Activated CD8-positive, alpha-beta T cell treated with anti-CD3 and anti-CD28 coated beads for 36 hours (primary cell): ENCODE measurements at regions not wholly inside any gene's neighbourhood (a gene's known extent, or its start where the extent isn't known, plus 50 kb on each side); places are given as distances from the start of the nearest gene placed in this dataset.

ENCODE experiments used
- ATAC-seq: fragments of 200-7000 bp; cut with Tn5 transposase; one replicate; pipeline ENCODE4 v1.10.0; 2021; ENCODE audit warnings: mild to moderate bottlenecking, moderate library complexity
- CTCF ChIA-PET: fragments of 350-600 bp; sonication (Branson Sonifier 250); formaldehyde crosslinking; loops from one replicate; lab custom pipeline; 2021; ENCODE audit warnings: antibody characterized with exemption; lab: Charles Lee
- POLR2A ChIA-PET: fragments of 350-600 bp; sonication (Branson Sonifier 250); formaldehyde crosslinking; loops from one replicate; lab custom pipeline; 2021; ENCODE audit warnings: antibody characterized with exemption; lab: Charles Lee
- DNase-seq: peaks from one replicate; pipeline ENCODE4 v3.0.0-alpha.2; 2020
- H3K27ac Mint-ChIP-seq: one replicate; pipeline ENCODE4 v1.8.0; 2021; ENCODE audit warnings: mild to moderate bottlenecking, mixed read lengths
- H3K27me3 Mint-ChIP-seq: one replicate; pipeline ENCODE4 v1.8.0; 2021; ENCODE audit warnings: mixed read lengths
- H3K36me3 Mint-ChIP-seq: one replicate; pipeline ENCODE4 v1.8.0; 2021; ENCODE audit warnings: low read depth, mixed read lengths
- H3K4me1 Mint-ChIP-seq: one replicate; pipeline ENCODE4 v1.8.0; 2021; ENCODE audit warnings: low read depth, mixed read lengths
- H3K4me3 Mint-ChIP-seq: one replicate; pipeline ENCODE4 v1.8.0; 2021; ENCODE audit warnings: mild to moderate bottlenecking, moderate library complexity, mixed read lengths
- H3K9me3 Mint-ChIP-seq: one replicate; pipeline ENCODE4 v1.8.0; 2021; ENCODE audit warnings: mixed read lengths
- CTCF ChIP-seq: fragments of 200-600 bp; IDR thresholded peaks from one replicate; pipeline ENCODE4 v1.8.0; 2022; ENCODE audit warnings: antibody characterized with exemption, mild to moderate bottlenecking
- intact Hi-C: fragments of 100-400 bp; cut with micrococcal nuclease; formaldehyde crosslinking; loops from one replicate; pipeline ENCODE4 v1.10.0; 2022

- no peaks in the 10 kb centered on the region for H3K4me1 Mint-ChIP-seq
- H3K36me3 Mint-ChIP-seq = no peaks in the 10 kb centered on the region
- ATAC-seq = no peak
- no peak for DNase-seq
- CTCF ChIA-PET = no interaction called here
- H3K27ac Mint-ChIP-seq = no peak overlapping the region
- intact Hi-C loops = no loop called here
- no peaks in the 10 kb centered on the region for H3K9me3 Mint-ChIP-seq
- POLR2A ChIA-PET = no interaction called here
- no peak overlapping the region for H3K4me3 Mint-ChIP-seq
- H3K27me3 Mint-ChIP-seq = no peaks in the 10 kb centered on the region
- no peak for TF ChIP-seq CTCF
These were observed 107.1 kb upstream of the TCF4 start for GRCh38 chr18:55695091-55695490.

GRCh38 chr18:55694291-55694690 lies 106.3 kb upstream of the TCF4 start:
- H3K4me1 Mint-ChIP-seq = no peaks in the 10 kb centered on the region
- H3K27ac Mint-ChIP-seq = no peak overlapping the region
- ATAC-seq (no peak), DNase-seq (no peak)
- no peaks in the 10 kb centered on the region for H3K9me3 Mint-ChIP-seq
- no peaks in the 10 kb centered on the region for H3K36me3 Mint-ChIP-seq
- no peaks in the 10 kb centered on the region for H3K27me3 Mint-ChIP-seq
- no peak overlapping the region for H3K4me3 Mint-ChIP-seq
- intact Hi-C loops = no loop called here
- CTCF ChIA-PET = no interaction called here
- POLR2A ChIA-PET = no interaction called here
- TF ChIP-seq CTCF = no peak

GRCh38 chr18:55688030-55688429 lies 100.0 kb upstream of the TCF4 start:
- intact Hi-C loops = no loop called here
- Mint-ChIP-seq H3K27me3 (no peaks in the 10 kb centered on the region), H3K36me3 (no peaks in the 10 kb centered on the region), H3K4me1 (no peaks in the 10 kb centered on the region), H3K9me3 (no peaks in the 10 kb centered on the region), H3K27ac (no peak overlapping the region), H3K4me3 (no peak overlapping the region)
- no peak for TF ChIP-seq CTCF
- no peak for DNase-seq
- ChIA-PET CTCF (no interaction called here), POLR2A (no interaction called here)
- ATAC-seq = no peak

GRCh38 chr18:55687106-55687505 lies 99.1 kb upstream of the TCF4 start:
- no peaks in the 10 kb centered on the region for H3K4me1 Mint-ChIP-seq
- ChIA-PET POLR2A (no interaction called here), CTCF (interaction anchor here (0.6 kb wide), 1 partner anchor 205 kb away, joined by 3 read pairs; no protein-coding TSS in a partner anchor)
- no peaks in the 10 kb centered on the region for H3K9me3 Mint-ChIP-seq
- ATAC-seq = no peak
- no peak for TF ChIP-seq CTCF
- no peaks in the 10 kb centered on the region for H3K27me3 Mint-ChIP-seq
- DNase-seq = no peak
- intact Hi-C loops = no loop called here
- no peak overlapping the region for H3K4me3 Mint-ChIP-seq
- H3K27ac Mint-ChIP-seq = no peak overlapping the region
- no peaks in the 10 kb centered on the region for H3K36me3 Mint-ChIP-seq

GRCh38 chr18:55685638-55686037 lies 97.6 kb upstream of the TCF4 start:
- Mint-ChIP-seq H3K9me3 (no peaks in the 10 kb centered on the region), H3K4me1 (no peaks in the 10 kb centered on the region), H3K27ac (no peak overlapping the region), H3K4me3 (no peak overlapping the region), H3K36me3 (no peaks in the 10 kb centered on the region), H3K27me3 (no peaks in the 10 kb centered on the region)
- no peak for ATAC-seq
- no peak for TF ChIP-seq CTCF
- CTCF ChIA-PET = no interaction called here
- DNase-seq = no peak
- POLR2A ChIA-PET = no interaction called here
- intact Hi-C loops = no loop called here
